ENCODE measurements at regions not wholly inside any gene's neighbourhood (a gene's known extent, or its start where the extent isn't known, plus 50 kb on each side); places are given as distances from the start of the nearest gene placed in this dataset.

DNA sequence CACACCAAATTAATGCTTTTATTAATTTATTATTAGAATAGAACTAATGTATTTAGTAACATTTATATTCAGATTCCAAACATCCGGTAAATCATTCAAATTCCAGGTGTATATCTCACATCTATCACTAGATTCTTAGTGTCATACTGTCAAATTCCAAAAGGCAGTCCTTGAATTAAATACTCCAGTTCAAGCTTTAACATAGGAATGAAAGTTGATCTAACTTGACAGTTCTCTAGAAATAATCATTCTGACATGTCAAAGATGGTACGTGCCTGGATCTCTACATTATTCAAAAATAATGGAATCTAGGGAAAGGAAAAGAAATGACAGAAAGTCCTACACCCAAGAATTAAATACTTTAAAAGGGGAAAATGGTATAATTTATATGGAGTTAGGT is 1161.5 kb downstream of the PCDH9 start:
- no peak for DNase-seq

- no peak for DNase-seq
Observed at GRCh38 chr13:66048888-66049287, 1181.2 kb downstream of the PCDH9 start.

GRCh38 chr13:66040506-66040905 is 1189.6 kb downstream of the PCDH9 start:
- DNase-seq = no peak

- no peak for DNase-seq
Observed at GRCh38 chr13:66037096-66037495, 1193.0 kb downstream of the PCDH9 start.

DNA sequence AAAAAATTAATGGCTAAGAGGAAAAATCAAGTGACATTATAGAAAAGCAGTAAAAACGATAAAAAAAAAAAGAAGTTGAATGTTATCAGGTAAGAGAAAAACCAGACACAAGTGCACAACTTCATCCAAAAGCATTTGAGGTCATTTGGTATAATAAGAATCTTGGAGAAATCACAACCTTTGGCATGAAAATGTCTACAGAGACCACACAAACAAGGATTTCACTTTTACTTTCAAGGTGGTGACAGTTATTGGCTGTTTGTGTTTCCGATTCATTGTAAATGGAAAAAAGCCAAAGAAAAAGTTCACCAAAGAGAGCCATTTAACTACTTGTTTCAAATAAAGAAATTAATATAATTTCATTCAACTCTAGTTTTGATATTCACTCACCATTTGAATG is 1193.5 kb downstream of the PCDH9 start:
- no peak for DNase-seq

DNA sequence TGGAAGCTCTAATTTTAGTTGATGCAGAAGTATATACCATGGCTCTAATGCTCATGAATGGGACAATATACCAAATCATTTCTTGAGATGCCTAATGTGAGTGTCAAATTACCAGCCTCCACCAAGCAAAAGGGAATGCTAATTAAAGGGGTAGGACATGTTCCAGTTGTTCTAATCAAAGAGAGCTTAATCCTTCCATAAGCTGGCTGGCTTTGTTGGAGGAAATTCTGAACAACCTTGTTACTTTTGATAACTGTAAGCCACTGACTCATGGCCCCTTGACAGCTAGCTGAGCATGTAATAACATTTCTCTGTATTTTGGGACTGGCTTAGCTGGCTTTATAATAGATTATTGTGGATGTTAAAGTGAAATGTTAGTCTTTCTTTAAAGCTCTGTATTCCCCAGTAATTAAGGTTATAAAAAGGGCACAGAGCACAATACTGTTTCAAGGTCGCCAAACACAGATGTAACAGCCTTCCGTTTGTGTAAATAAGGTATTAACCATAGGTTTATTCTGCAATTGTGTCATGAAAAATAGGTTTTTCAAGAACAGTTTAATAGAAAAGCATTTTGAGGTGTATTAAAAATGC is 1194.0 kb downstream of the PCDH9 start:
- no peak for DNase-seq

GRCh38 chr13:66033924-66034323 is 1196.2 kb downstream of the PCDH9 start:
- DNase-seq = no peak

GRCh38 chr13:66021846-66022245 is 1208.3 kb downstream of the PCDH9 start:
- no peak for DNase-seq

DNA sequence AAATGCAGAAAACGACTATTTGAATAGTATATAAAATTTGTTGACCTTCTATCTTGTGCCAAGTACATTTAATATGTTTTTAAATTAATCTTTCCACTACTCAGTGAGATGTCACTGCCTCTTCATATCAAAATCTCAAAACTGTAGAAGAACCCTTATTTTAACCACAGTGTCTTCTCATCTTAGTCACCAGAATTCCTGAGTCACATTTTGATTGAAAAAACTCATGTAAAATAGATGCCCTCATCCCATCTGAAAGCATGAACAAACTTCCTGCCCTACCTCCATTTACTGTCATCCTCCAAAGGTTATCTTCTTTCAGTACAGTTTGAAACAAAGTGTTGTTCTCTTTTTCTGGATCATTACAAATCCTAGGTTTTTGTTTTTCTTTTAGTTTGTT is 1215.4 kb downstream of the PCDH9 start:
- DNase-seq = no peak

DNA sequence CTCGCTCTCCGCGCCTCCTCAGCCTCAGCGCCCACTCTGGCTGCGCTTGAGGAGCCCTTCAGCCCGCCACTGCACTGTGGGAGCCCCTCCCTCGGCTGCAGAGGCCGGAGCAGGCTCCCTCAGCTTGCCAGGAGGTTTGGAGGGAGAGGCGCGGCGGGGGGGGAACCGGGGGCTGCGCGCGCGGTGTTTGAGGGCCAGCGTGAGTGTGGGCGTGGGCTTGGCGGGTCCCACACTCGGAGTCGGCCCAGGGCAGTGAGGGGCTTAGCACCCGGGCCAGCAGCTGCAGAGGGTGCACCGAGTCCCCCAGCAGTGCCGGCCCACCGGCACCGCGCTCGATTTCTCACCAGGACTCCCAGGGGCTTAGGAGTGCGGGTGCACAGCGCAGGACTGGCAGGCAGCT is 1220.9 kb downstream of the PCDH9 start:
- no peak for DNase-seq

DNA sequence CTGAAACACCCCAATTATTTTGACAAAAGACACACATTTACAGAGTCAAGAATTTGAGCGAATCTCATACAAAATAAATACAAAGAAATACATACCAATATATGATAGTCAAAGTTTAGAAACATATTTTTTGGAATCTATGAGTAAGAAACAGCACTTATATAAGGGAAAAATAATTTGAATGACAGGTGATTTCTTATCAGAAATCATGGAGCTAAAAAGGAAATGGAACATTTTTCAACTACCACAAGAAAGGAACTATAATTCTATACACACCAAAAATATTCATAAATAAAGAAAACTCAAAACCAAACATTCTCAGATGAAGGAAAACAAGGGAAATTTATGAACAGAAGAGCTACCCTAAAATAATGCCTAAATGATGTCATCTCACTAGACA is 1226.6 kb downstream of the PCDH9 start:
- no peak for DNase-seq

DNA sequence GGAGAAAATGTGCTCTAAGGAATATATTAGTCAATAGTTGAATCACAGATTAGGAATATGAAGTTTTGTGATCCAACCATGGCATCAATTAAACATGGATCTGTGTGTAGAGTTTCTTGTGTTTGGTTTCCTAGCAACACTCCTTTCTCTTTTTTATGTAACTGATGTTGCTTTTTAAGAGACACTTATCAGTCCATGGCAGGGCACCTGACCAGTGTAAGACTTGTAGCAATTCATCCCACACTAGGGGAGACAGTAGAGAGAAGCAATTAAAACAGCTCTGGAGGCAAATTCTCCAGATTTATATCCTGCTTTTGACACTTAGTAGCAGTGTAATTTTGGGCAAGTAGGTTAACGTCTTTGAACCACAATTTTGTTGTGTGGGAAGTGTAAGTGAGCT is 1229.0 kb downstream of the PCDH9 start:
- DNase-seq = no peak

GRCh38 chr13:65999411-65999810 is 1230.7 kb downstream of the PCDH9 start:
- no peak for DNase-seq

GRCh38 chr13:65990684-65991083 is 1239.5 kb downstream of the PCDH9 start:
- no peak for DNase-seq

GRCh38 chr13:65985612-65986011 is 1244.5 kb downstream of the PCDH9 start:
- DNase-seq = no peak

GRCh38 chr13:65977525-65977924 is 1252.6 kb downstream of the PCDH9 start:
- DNase-seq = no peak

- DNase-seq = no peak
Observed at GRCh38 chr13:65971541-65971940, 1258.6 kb downstream of the PCDH9 start.

DNA sequence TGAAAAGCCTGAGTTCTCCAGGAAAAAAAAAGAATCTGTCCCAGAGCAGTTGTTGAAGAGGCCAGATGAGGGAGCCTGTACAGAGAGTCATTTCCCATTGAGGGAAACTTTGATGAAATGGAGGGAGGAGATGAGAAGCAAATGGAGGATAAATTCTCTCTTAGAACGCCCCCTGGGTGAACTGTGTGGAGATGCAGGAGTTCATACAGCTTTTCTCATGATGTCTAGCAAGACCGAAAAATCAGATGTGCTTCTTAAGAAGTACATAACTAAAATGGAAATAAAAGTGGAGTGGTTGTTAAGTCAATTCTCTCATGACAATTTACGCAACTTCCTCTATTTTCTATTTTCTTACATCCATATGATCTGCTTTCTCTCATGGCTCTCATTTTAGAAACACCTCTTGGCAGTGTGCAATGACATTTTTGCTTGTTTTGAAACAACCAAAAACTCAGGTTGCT is 1263.1 kb downstream of the PCDH9 start:
- DNase-seq = no peak

DNA sequence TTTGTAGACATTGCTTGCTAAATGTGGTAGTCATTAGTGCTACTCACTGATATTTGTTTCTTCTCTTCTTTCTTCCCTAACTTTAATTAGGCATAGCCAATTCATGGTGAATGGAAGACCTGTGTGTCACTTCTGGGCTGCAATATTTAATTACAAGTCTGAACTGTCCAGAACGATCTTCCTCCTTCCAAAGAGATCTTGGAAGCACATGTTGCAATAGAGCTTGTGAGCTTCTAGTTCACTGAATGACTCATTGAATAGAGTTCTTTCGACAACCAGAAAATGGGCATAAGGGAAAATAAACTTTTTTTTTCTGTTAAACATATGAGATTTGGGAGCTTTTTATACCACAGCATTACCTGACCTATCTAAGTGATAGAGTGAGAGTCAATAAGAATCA is 1264.6 kb downstream of the PCDH9 start:
- no peak for DNase-seq

GRCh38 chr13:65964672-65965071 is 1265.5 kb downstream of the PCDH9 start:
- DNase-seq = no peak

GRCh38 chr13:65959305-65959704 is 1270.8 kb downstream of the PCDH9 start:
- DNase-seq = no peak

DNA sequence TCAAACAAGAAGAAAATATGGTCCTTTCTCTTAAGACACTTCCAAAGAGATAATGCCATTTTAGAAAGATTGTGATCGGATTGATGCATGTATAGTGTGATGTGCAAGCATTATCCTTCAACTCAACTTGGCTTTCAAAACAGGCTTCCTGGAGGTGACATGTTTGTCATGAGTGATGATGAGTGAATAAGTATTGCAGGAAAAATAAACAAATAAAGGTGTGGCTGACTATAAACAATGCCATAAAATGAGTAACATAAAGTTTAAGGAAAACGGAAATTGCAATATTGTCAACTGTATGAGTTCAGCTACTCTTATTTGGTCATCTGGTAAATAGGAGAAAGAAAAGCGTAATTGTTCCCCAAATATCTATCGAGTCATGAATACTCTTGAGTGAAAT is 1283.7 kb downstream of the PCDH9 start:
- no peak for DNase-seq

DNA sequence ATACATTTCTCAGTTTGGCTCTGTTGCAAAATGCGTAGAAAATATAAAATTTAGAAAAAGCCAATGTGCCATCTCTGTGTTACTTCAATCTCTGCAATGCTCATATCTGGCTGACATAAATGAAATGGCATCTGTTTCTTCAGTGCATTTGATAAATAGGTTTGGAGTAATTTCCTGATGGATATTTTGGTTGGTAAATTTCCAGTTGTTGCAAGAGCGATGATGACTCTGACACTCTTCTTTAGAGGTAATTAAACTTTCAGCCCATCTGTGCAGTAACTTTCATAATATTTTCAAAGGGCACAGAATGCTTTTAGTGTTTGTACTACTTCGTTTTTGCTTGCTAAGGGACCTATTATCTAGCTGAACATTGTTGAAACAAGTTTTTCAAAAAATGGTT is 1286.4 kb downstream of the PCDH9 start:
- DNase-seq = no peak

DNA sequence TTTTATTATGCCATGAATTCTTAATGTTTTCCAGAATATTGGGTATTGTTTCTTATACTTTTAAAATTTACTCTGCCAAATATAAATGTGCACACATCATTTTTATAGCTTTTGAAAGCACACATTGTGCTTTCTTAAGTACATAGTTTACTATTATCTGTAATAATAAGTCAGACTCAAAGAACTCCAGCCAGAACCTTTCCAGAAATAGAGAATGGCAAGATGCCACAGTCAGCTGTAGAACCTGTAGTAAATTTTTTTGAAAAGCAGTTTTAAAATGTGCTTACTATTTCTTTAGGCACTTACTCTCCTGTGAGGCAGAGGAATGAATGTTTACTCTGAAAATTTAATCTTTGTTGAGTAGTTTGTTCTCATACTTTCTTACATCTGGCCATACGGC is 1287.1 kb downstream of the PCDH9 start:
- DNase-seq = no peak

- DNase-seq = no peak
Observed at GRCh38 chr13:65940720-65941119, 1289.4 kb downstream of the PCDH9 start.

- no peak for DNase-seq
Observed at GRCh38 chr13:65937251-65937650, 1292.9 kb downstream of the PCDH9 start.
